A673 (cell line): ENCODE measurements at regions not wholly inside any gene's neighbourhood (a gene's known extent, or its start where the extent isn't known, plus 50 kb on each side); places are given as distances from the start of the nearest gene placed in this dataset.

ENCODE experiments used
- BruUV-seq: library from RNA; stranded (reverse); fragments of 400-500 nt; replicated peaks from 2 replicates; lab custom pipeline; 2021; lab: Mats Ljungman, UMichigan
- CTCF ChIA-PET: fragments of 300-600 bp; sonication (Branson Sonifier 250); formaldehyde crosslinking; loops from one replicate; lab custom pipeline; 2022; ENCODE audit warnings: antibody characterized with exemption; lab: Charles Lee
- POLR2A ChIA-PET: fragments of 300-600 bp; sonication (Branson Sonifier 250); formaldehyde crosslinking; loops from one replicate; lab custom pipeline; 2022; ENCODE audit warnings: antibody characterized with exemption; ENCODE audit not compliant: low non-redundant PET; lab: Charles Lee
- DNase-seq: peaks from one replicate; pipeline ENCODE4 v3.0.0-alpha.2; 2015; ENCODE audit warnings: low spot score
- H3K27ac ChIP-seq: fragments of 200-600 bp; sonication (generic); 2 replicates; pipeline ENCODE4 v1.5.1; 2016; ENCODE audit warnings: mixed run types, low read depth, mild to moderate bottlenecking, mixed read lengths, antibody characterized with exemption, low read length; ENCODE audit not compliant: poor library complexity, severe bottlenecking
- H3K27me3 ChIP-seq: fragments of 200-600 bp; sonication (generic); replicated peaks from 2 replicates; pipeline ENCODE4 v1.6.1; 2017; ENCODE audit warnings: mixed run types, low read depth, mild to moderate bottlenecking, mixed read lengths, antibody characterized with exemption, low read length; ENCODE audit not compliant: insufficient read depth, poor library complexity
- H3K36me3 ChIP-seq: fragments of 200-600 bp; sonication (generic); 2 replicates; pipeline ENCODE4 v1.6.1; 2016; ENCODE audit warnings: mixed run types, mild to moderate bottlenecking, mixed read lengths, antibody characterized with exemption, low read length; ENCODE audit not compliant: insufficient read depth, poor library complexity, severe bottlenecking
- H3K4me1 ChIP-seq: fragments of 200-600 bp; sonication (generic); 2 replicates; pipeline ENCODE4 v1.6.1; 2017; ENCODE audit warnings: mixed run types, mild to moderate bottlenecking, mixed read lengths, antibody characterized with exemption, low read length; ENCODE audit not compliant: insufficient read depth, poor library complexity, severe bottlenecking
- H3K4me3 ChIP-seq: fragments of 200-600 bp; sonication (generic); 2 replicates; pipeline ENCODE4 v1.5.1; 2016; ENCODE audit warnings: low read depth, mixed run types, mild to moderate bottlenecking, mixed read lengths, low read length; ENCODE audit not compliant: poor library complexity, severe bottlenecking
- H3K9me3 ChIP-seq: fragments of 200-600 bp; sonication (generic); 2 replicates; pipeline ENCODE4 v1.6.1; 2016; ENCODE audit warnings: mixed run types, low read depth, mild to moderate bottlenecking, mixed read lengths, antibody characterized with exemption, low read length; ENCODE audit not compliant: poor library complexity, severe bottlenecking
- EZH2 ChIP-seq: fragments of 200-600 bp; sonication (generic); IDR thresholded peaks from 2 replicates; pipeline ENCODE4 v1.6.1; 2017; ENCODE audit warnings: borderline replicate concordance, low read depth, mild to moderate bottlenecking, mixed read lengths, antibody characterized with exemption, low read length; ENCODE audit not compliant: poor library complexity, severe bottlenecking
- intact Hi-C: fragments of 100-400 bp; cut with micrococcal nuclease; formaldehyde crosslinking; loops from one replicate; pipeline ENCODE4 v1.10.0; 2022; ENCODE audit not compliant: unreplicated experiment
- TF ChIP-seq, protein P1 (sequence below): fragments of 300-800, 200-600 bp; sonication (generic); conservative IDR thresholded peaks from 2 replicates; pipeline ENCODE4 v1.5.1; 2017; ENCODE audit warnings: low read depth, mild to moderate bottlenecking, antibody characterized with exemption, low read length, moderate library complexity, mixed read lengths

DNA sequence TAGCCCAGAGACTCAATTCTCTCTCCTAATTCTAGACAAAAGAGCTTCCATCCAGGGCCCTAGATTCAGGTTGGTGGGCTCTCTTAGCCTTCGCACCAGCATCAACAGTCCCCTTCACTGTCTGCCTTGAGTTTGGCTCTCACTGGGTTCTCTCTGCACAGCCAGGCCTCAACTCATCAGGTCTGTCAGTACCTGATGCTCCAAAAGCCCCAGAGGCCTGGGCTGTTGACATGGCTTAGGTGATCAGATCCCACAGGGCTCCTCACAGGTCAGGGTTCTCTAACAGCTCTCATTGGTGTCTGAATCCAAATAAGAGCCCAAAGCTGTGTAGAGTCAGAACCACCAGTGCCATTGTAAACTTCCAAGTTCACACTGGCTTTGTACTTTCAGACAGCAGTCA, 206.6 kb upstream of the PPP2R3A start:
- CTCF ChIA-PET, result no interaction called here
- POLR2A ChIA-PET, result no interaction called here

DNA sequence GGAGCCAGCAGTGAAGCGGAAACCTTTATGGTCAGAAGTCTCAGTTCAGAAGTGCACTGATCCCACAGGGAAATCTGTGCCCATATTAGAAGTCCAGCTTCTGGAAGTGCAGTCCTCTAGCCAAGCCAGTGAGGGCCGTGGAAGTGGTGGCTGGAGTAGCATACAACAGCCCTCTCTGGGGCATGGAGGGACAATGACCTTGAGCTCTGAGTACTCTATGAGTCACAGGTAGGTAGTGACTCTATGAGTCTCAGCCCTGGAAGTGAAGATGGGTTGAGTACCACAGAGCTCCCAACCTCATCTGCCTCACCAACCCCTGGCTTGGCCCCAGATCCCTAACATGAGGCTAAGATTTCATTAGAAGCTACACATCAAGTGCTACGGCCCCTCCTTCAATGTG, 205.9 kb upstream of the PPP2R3A start:
- TF ChIP-seq, protein P1, sequence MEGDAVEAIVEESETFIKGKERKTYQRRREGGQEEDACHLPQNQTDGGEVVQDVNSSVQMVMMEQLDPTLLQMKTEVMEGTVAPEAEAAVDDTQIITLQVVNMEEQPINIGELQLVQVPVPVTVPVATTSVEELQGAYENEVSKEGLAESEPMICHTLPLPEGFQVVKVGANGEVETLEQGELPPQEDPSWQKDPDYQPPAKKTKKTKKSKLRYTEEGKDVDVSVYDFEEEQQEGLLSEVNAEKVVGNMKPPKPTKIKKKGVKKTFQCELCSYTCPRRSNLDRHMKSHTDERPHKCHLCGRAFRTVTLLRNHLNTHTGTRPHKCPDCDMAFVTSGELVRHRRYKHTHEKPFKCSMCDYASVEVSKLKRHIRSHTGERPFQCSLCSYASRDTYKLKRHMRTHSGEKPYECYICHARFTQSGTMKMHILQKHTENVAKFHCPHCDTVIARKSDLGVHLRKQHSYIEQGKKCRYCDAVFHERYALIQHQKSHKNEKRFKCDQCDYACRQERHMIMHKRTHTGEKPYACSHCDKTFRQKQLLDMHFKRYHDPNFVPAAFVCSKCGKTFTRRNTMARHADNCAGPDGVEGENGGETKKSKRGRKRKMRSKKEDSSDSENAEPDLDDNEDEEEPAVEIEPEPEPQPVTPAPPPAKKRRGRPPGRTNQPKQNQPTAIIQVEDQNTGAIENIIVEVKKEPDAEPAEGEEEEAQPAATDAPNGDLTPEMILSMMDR, result no peak
- no peak for TF ChIP-seq EZH2
- H3K9me3 ChIP-seq, result no peaks in the 10 kb centered on the region
- no peak overlapping the region for H3K4me3 ChIP-seq
- POLR2A ChIA-PET, result no interaction called here
- no peaks in the 10 kb centered on the region for H3K36me3 ChIP-seq
- peaks cover 23% of the 10 kb centered on the region for H3K27me3 ChIP-seq
- BruUV-seq, result no TSS peak
- no peaks in the 10 kb centered on the region for H3K4me1 ChIP-seq
- no peak overlapping the region for H3K27ac ChIP-seq
- intact Hi-C loops, result no loop called here
- DNase-seq, result no peak
- CTCF ChIA-PET, result no interaction called here

More for the DNA sequence above, 206.6 kb upstream of the PPP2R3A start:
- no peak for DNase-seq
- Histone ChIP-seq H3K4me3 (no peak overlapping the region), H3K36me3 (no peaks in the 10 kb centered on the region), H3K9me3 (no peaks in the 10 kb centered on the region), H3K27me3 (peaks cover 22% of the 10 kb centered on the region), H3K4me1 (no peaks in the 10 kb centered on the region), H3K27ac (no peak overlapping the region)
- no TSS peak for BruUV-seq
- TF ChIP-seq, protein P1, result no peak
- no peak for TF ChIP-seq EZH2
- intact Hi-C loops, result no loop called here

DNA sequence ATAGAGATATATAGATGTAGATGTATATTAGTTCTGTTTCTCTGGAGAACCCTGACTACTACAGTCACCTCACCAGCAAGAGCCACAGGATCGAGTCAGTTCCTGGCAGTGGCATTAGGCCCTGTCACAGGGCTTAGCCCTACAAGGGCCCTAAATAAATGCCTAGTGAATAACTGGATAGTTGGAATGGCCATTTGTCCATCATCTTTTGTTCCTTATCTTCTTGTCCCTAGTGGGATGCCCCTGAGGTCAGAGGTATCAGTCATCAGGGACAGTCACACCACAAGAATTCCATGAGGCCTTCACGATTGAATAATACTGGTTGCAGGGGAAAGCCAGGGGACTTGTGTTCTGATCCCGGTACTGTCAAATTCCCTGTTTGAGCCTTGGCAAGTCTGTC, 204.9 kb upstream of the PPP2R3A start:
- Histone ChIP-seq H3K27ac (no peak overlapping the region), H3K27me3 (peaks cover 16% of the 10 kb centered on the region), H3K4me3 (no peak overlapping the region), H3K9me3 (no peaks in the 10 kb centered on the region), H3K4me1 (no peaks in the 10 kb centered on the region), H3K36me3 (no peaks in the 10 kb centered on the region)
- DNase-seq, result no peak
- TF ChIP-seq, protein P1, result no peak
- no peak for TF ChIP-seq EZH2
- POLR2A ChIA-PET, result no interaction called here
- intact Hi-C loops, result no loop called here
- CTCF ChIA-PET, result no interaction called here
- BruUV-seq, result no TSS peak
